GM23338 (cell line): ENCODE measurements at regions not wholly inside any gene's neighbourhood (a gene's known extent, or its start where the extent isn't known, plus 50 kb on each side); places are given as distances from the start of the nearest gene placed in this dataset.

Source experiments
- ATAC-seq: fragments of 200-7000 bp; cut with Tn5 transposase; 3 replicates; pipeline ENCODE4 v1.9.1; 2020
- DNase-seq: peaks from one replicate; pipeline ENCODE4 v3.0.0-alpha.2; 2015; ENCODE audit warnings: low spot score
- H2AFZ ChIP-seq: fragments of 200-600 bp; sonication (generic); 2 replicates; pipeline ENCODE4 v1.8.0; 2016; ENCODE audit warnings: antibody characterized with exemption, mild to moderate bottlenecking, moderate library complexity
- H3F3A ChIP-seq: fragments of 200-600 bp; sonication (generic); replicated peaks from 2 replicates; pipeline ENCODE4 v1.8.0; 2017; ENCODE audit warnings: antibody characterized with exemption, mixed run types, low read depth
- H3K27ac ChIP-seq: fragments of 200-600 bp; sonication (generic); 2 replicates; pipeline ENCODE4 v1.6.1; 2016; ENCODE audit warnings: low read depth
- H3K27me3 ChIP-seq: fragments of 200-600 bp; sonication (generic); 2 replicates; pipeline ENCODE4 v1.8.0; 2016; ENCODE audit warnings: mild to moderate bottlenecking, mixed run types, moderate library complexity; ENCODE audit not compliant: insufficient read depth
- H3K36me3 ChIP-seq: fragments of 200-600 bp; sonication (generic); 2 replicates; pipeline ENCODE4 v1.8.0; 2016; ENCODE audit warnings: mild to moderate bottlenecking; ENCODE audit not compliant: insufficient read depth
- H3K4me1 ChIP-seq: fragments of 200-600 bp; sonication (generic); 2 replicates; pipeline ENCODE4 v1.8.0; 2016; ENCODE audit warnings: mild to moderate bottlenecking, moderate library complexity; ENCODE audit not compliant: insufficient read depth
- H3K4me2 ChIP-seq: fragments of 200-600 bp; sonication (generic); 2 replicates; pipeline ENCODE4 v1.7.1; 2017; ENCODE audit warnings: mixed run types
- H3K4me3 ChIP-seq: fragments of 200-600 bp; sonication (generic); 2 replicates; pipeline ENCODE4 v1.6.1; 2016; ENCODE audit warnings: mixed run types
- H3K79me2 ChIP-seq: fragments of 200-600 bp; sonication (generic); replicated peaks from 2 replicates; pipeline ENCODE4 v1.8.0; 2017; ENCODE audit warnings: mild to moderate bottlenecking; ENCODE audit not compliant: insufficient read depth
- H3K9me2 ChIP-seq: fragments of 200-600 bp; sonication (generic); 2 replicates; pipeline ENCODE4 v1.8.0; 2017; ENCODE audit not compliant: insufficient read depth
- H4K20me1 ChIP-seq: fragments of 200-600 bp; sonication (generic); replicated peaks from 2 replicates; pipeline ENCODE4 v1.8.0; 2017; ENCODE audit warnings: mild to moderate bottlenecking; ENCODE audit not compliant: insufficient read depth
- H3K27ac Mint-ChIP-seq: 2 replicates; pipeline ENCODE4 v1.8.0; 2020; ENCODE audit warnings: inconsistent platforms, mild to moderate bottlenecking, moderate library complexity, mixed read lengths
- H3K27me3 Mint-ChIP-seq: 3 replicates; pipeline ENCODE4 v1.8.0; 2022; ENCODE audit warnings: low read depth, mild to moderate bottlenecking, moderate library complexity, mixed read lengths, inconsistent platforms; ENCODE audit not compliant: insufficient read depth, poor library complexity
- H3K36me3 Mint-ChIP-seq: 3 replicates; pipeline ENCODE4 v1.8.0; 2021; ENCODE audit warnings: low read depth, mild to moderate bottlenecking, inconsistent platforms, moderate library complexity, mixed read lengths
- H3K4me1 Mint-ChIP-seq: 3 replicates; pipeline ENCODE4 v1.8.0; 2020; ENCODE audit warnings: mild to moderate bottlenecking, inconsistent platforms, mixed read lengths
- H3K4me3 Mint-ChIP-seq: 3 replicates; pipeline ENCODE4 v1.8.0; 2021; ENCODE audit warnings: moderate library complexity, mild to moderate bottlenecking, inconsistent platforms, mixed read lengths
- H3K9me3 Mint-ChIP-seq: 3 replicates; pipeline ENCODE4 v1.8.0; 2020; ENCODE audit warnings: moderate library complexity, mild to moderate bottlenecking, inconsistent platforms, mixed read lengths
- CREB1 ChIP-seq: fragments of 250-450 bp; sonication (Bioruptor Pico); IDR thresholded peaks from 2 replicates; pipeline ENCODE4 v1.5.0; 2020; ENCODE audit warnings: low read depth, mild to moderate bottlenecking, moderate library complexity
- CTCF ChIP-seq, 2 experiments: fragments of 200-600 bp in 1 of 2; sonication (generic) in 1 of 2; conservative IDR thresholded peaks; 2 replicates each; pipeline versions ENCODE4 v1.5.1 to v1.6.1; 2016 to 2017; ENCODE audit warnings: antibody characterized with exemption in 2 of 2, low read depth in 2 of 2, mild to moderate bottlenecking in 2 of 2, moderate library complexity in 1 of 2
- ETS1 ChIP-seq: IDR thresholded peaks from 2 replicates; pipeline ENCODE4 v1.6.1; 2016; ENCODE audit warnings: antibody characterized with exemption
- EZH2 ChIP-seq: fragments of 200-600 bp; sonication (generic); IDR thresholded peaks from one replicate; pipeline ENCODE4 v1.8.0; 2017; ENCODE audit warnings: antibody characterized with exemption, mild to moderate bottlenecking, low read depth; ENCODE audit not compliant: unreplicated experiment
- EZH2phosphoT487 ChIP-seq: fragments of 200-600 bp; sonication (generic); IDR thresholded peaks from one replicate; pipeline ENCODE4 v1.8.1; 2018; ENCODE audit warnings: antibody characterized with exemption; ENCODE audit not compliant: unreplicated experiment
- NANOG ChIP-seq: IDR thresholded peaks from 2 replicates; pipeline ENCODE4 v1.6.1; 2016; ENCODE audit warnings: antibody characterized with exemption, borderline replicate concordance
- POLR2AphosphoS5 ChIP-seq: IDR thresholded peaks from 2 replicates; pipeline ENCODE4 v1.6.1; 2016; ENCODE audit warnings: antibody characterized with exemption, low read depth
- REST ChIP-seq: IDR thresholded peaks from one replicate; pipeline ENCODE4 v1.6.1; 2018; ENCODE audit warnings: antibody characterized with exemption; ENCODE audit not compliant: unreplicated experiment
- STAT1 ChIP-seq: IDR thresholded peaks from one replicate; pipeline ENCODE4 v1.6.1; 2016; ENCODE audit warnings: antibody characterized with exemption; ENCODE audit not compliant: unreplicated experiment
- ZNF114 ChIP-seq: fragments of 250-450 bp; sonication (Bioruptor Pico); IDR thresholded peaks from 2 replicates; pipeline ENCODE4 v1.5.0; 2020; ENCODE audit warnings: mild to moderate bottlenecking, moderate library complexity
- ZNF331 ChIP-seq: fragments of 250-450 bp; sonication (Bioruptor Pico); IDR thresholded peaks from 2 replicates; pipeline ENCODE4 v1.5.0; 2020; ENCODE audit warnings: low read depth, mild to moderate bottlenecking, moderate library complexity

- H3K27ac ChIP-seq = no peak overlapping the region
- DNase-seq (no peak), ATAC-seq (no peak)
- no peak overlapping the region for H3K4me3 ChIP-seq
- Mint-ChIP-seq H3K27me3 (no peaks in the 10 kb centered on the region), H3K36me3 (no peaks in the 10 kb centered on the region), H3K9me3 (no peaks in the 10 kb centered on the region), H3K4me1 (peaks cover 5% of the 10 kb centered on the region; the same call in 1 of the 3 replicates), H3K4me3 (no peak overlapping the region), H3K27ac (no peak overlapping the region)
- peaks cover 8% of the 10 kb centered on the region; the same call in 1 of the 2 replicates for H3K9me2 ChIP-seq
- no peaks in the 10 kb centered on the region for H4K20me1 ChIP-seq
- H3F3A ChIP-seq = no peaks in the 10 kb centered on the region
- H3K4me2 ChIP-seq = no peak overlapping the region
- H2AFZ ChIP-seq = no peak overlapping the region
- no peaks in the 10 kb centered on the region for H3K36me3 ChIP-seq
- no peaks in the 10 kb centered on the region for H3K4me1 ChIP-seq
- no peaks in the 10 kb centered on the region for H3K79me2 ChIP-seq
- no peaks in the 10 kb centered on the region for H3K27me3 ChIP-seq
- no peak for TF ChIP-seq ZNF331
Measured at GRCh38 chr1:83058327-83058726, 940.6 kb downstream of the TTLL7 start.

- DNase-seq = peak; percentile 15
- no peak for ATAC-seq
- Histone ChIP-seq H3K4me1 (no peaks in the 10 kb centered on the region), H3K9me2 (peaks cover 10% of the 10 kb centered on the region; the same call in 1 of the 2 replicates), H4K20me1 (no peaks in the 10 kb centered on the region), H3K36me3 (no peaks in the 10 kb centered on the region), H3K79me2 (no peaks in the 10 kb centered on the region), H3K4me3 (no peak overlapping the region), H3K27me3 (no peaks in the 10 kb centered on the region), H3K27ac (no peak overlapping the region), H2AFZ (no peak overlapping the region), H3F3A (no peaks in the 10 kb centered on the region), H3K4me2 (no peak overlapping the region)
- H3K4me1 Mint-ChIP-seq = peaks cover 5% of the 10 kb centered on the region; the same call in 1 of the 3 replicates
- no peaks in the 10 kb centered on the region for H3K27me3 Mint-ChIP-seq
- peaks cover 18% of the 10 kb centered on the region for H3K9me3 Mint-ChIP-seq
- no peak overlapping the region for H3K4me3 Mint-ChIP-seq
- H3K36me3 Mint-ChIP-seq = peaks cover 10% of the 10 kb centered on the region
- H3K27ac Mint-ChIP-seq = no peak overlapping the region
- TF ChIP-seq EZH2phosphoT487 = no peak
- TF ChIP-seq ZNF331 = no peak
- TF ChIP-seq ETS1 = no peak
- TF ChIP-seq POLR2AphosphoS5 = no peak
- TF ChIP-seq STAT1 = no peak
- TF ChIP-seq EZH2 = no peak
- no peak for TF ChIP-seq REST
- no peak for TF ChIP-seq ZNF114 (CRISPR knock-in tag)
- no peak for TF ChIP-seq CREB1 (CRISPR knock-in tag)
- no peak for TF ChIP-seq CTCF (conservative IDR thresholded peaks at IDR 0.05; ENCODE audit: low read depth in 2 of 2)
- TF ChIP-seq NANOG = no peak
Measured at GRCh38 chr1:83055391-83056170, 943.4 kb downstream of the TTLL7 start.
